HepG2 (cell line): ENCODE measurements at regions not wholly inside any gene's neighbourhood (a gene's known extent, or its start where the extent isn't known, plus 50 kb on each side); places are given as distances from the start of the nearest gene placed in this dataset.
"Not testable (repeated sequence)": the region's sequence is repeated elsewhere in the genome, so short reads cannot be mapped to it uniquely, and the experiment has no call there.

Source experiments
- CBX5 ChIP-seq: sonication (generic); formaldehyde crosslinking; IDR thresholded peaks from 2 replicates; pipeline ENCODE4 v1.4.0; 2020; ENCODE audit warnings: missing genetic modification reagents, borderline replicate concordance
- EZH2 ChIP-seq: conservative IDR thresholded peaks from 2 replicates; pipeline ENCODE4 v1.6.1; 2012; ENCODE audit warnings: mild to moderate bottlenecking, low read depth, low read length, moderate library complexity
- HCFC1 ChIP-seq: fragments of 150-350 bp; IDR thresholded peaks from 2 replicates; pipeline ENCODE4 v1.6.1; 2014; ENCODE audit warnings: low read depth, low read length
- JARID2 ChIP-seq: sonication (generic); formaldehyde crosslinking; IDR thresholded peaks from 2 replicates; pipeline ENCODE4 v1.8.1; 2023; ENCODE audit warnings: missing genetic modification reagents, inconsistent platforms; ENCODE audit not compliant: insufficient replicate concordance
- REPIN1 ChIP-seq: sonication (generic); formaldehyde crosslinking; IDR thresholded peaks from 2 replicates; pipeline ENCODE4 v1.8.0; 2022; ENCODE audit warnings: missing genetic modification reagents, low read depth, mild to moderate bottlenecking, borderline replicate concordance
- ZNF235 ChIP-seq: sonication (generic); formaldehyde crosslinking; IDR thresholded peaks from 2 replicates; pipeline ENCODE4 v1.8.1; 2023; ENCODE audit warnings: mild to moderate bottlenecking, missing genetic modification reagents, borderline replicate concordance
- ZNF816 ChIP-seq: sonication (generic); formaldehyde crosslinking; IDR thresholded peaks from 2 replicates; pipeline ENCODE4 v1.8.0; 2022; ENCODE audit warnings: missing genetic modification reagents, mild to moderate bottlenecking, borderline replicate concordance
- TF ChIP-seq, protein P1 (sequence below): sonication (generic); formaldehyde crosslinking; conservative IDR thresholded peaks from 2 replicates; pipeline ENCODE4 v1.8.1; 2023; ENCODE audit warnings: missing genetic modification reagents
- TF ChIP-seq, protein P2 (sequence below): sonication (generic); formaldehyde crosslinking; IDR thresholded peaks from 2 replicates; pipeline ENCODE4 v1.4.0; 2020; ENCODE audit warnings: low read depth, mild to moderate bottlenecking, missing genetic modification reagents
- TF ChIP-seq, protein P3 (sequence below): fragments of 450-650 bp; IDR thresholded peaks from 2 replicates; pipeline ENCODE4 v1.6.1; 2017; ENCODE audit warnings: mild to moderate bottlenecking
- TF ChIP-seq, protein P4 (sequence below): sonication (generic); formaldehyde crosslinking; IDR thresholded peaks from 2 replicates; pipeline ENCODE4 v1.5.0; 2020; ENCODE audit warnings: mild to moderate bottlenecking, missing genetic modification reagents, moderate library complexity
- TF ChIP-seq, protein P5 (sequence below): sonication (generic); formaldehyde crosslinking; IDR thresholded peaks from 2 replicates; pipeline ENCODE4 v1.5.0; 2020; ENCODE audit warnings: missing genetic modification reagents
- TF ChIP-seq, protein P6 (sequence below): IDR thresholded peaks from 2 replicates; pipeline ENCODE4 v1.4.0; 2020; ENCODE audit warnings: mild to moderate bottlenecking, missing genetic modification reagents

DNA sequence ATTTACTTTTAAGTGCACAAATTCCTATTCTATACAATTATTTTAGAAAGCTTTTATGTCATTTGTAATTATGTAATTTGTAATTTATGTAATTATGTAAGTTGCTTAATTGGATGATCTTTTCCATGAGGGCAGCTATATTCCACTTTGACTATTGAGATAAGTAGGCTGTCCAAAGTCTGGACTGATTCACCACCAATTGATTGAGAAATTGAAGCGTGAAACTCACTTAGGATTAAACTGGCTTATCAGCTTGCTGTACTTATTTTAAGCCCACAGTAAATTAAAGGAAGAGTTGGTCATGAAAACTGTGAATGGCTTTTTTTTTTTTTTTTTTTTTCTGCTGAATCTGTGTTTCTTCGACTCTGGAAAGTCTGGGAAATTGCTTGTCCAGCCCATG, 87.4 kb downstream of the UGT2B28 start:
- not testable (repeated sequence) for TF ChIP-seq ZNF235 (CRISPR knock-in tag); CBX5; JARID2 (CRISPR knock-in tag); HCFC1; REPIN1 (CRISPR knock-in tag); EZH2; ZNF816
- TF ChIP-seq, protein P1, sequence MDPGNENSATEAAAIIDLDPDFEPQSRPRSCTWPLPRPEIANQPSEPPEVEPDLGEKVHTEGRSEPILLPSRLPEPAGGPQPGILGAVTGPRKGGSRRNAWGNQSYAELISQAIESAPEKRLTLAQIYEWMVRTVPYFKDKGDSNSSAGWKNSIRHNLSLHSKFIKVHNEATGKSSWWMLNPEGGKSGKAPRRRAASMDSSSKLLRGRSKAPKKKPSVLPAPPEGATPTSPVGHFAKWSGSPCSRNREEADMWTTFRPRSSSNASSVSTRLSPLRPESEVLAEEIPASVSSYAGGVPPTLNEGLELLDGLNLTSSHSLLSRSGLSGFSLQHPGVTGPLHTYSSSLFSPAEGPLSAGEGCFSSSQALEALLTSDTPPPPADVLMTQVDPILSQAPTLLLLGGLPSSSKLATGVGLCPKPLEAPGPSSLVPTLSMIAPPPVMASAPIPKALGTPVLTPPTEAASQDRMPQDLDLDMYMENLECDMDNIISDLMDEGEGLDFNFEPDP (CRISPR knock-in tag), result not testable (repeated sequence)
- TF ChIP-seq, protein P2, sequence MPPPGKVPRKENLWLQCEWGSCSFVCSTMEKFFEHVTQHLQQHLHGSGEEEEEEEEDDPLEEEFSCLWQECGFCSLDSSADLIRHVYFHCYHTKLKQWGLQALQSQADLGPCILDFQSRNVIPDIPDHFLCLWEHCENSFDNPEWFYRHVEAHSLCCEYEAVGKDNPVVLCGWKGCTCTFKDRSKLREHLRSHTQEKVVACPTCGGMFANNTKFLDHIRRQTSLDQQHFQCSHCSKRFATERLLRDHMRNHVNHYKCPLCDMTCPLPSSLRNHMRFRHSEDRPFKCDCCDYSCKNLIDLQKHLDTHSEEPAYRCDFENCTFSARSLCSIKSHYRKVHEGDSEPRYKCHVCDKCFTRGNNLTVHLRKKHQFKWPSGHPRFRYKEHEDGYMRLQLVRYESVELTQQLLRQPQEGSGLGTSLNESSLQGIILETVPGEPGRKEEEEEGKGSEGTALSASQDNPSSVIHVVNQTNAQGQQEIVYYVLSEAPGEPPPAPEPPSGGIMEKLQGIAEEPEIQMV (CRISPR knock-in tag), result not testable (repeated sequence)
- TF ChIP-seq, protein P3, sequence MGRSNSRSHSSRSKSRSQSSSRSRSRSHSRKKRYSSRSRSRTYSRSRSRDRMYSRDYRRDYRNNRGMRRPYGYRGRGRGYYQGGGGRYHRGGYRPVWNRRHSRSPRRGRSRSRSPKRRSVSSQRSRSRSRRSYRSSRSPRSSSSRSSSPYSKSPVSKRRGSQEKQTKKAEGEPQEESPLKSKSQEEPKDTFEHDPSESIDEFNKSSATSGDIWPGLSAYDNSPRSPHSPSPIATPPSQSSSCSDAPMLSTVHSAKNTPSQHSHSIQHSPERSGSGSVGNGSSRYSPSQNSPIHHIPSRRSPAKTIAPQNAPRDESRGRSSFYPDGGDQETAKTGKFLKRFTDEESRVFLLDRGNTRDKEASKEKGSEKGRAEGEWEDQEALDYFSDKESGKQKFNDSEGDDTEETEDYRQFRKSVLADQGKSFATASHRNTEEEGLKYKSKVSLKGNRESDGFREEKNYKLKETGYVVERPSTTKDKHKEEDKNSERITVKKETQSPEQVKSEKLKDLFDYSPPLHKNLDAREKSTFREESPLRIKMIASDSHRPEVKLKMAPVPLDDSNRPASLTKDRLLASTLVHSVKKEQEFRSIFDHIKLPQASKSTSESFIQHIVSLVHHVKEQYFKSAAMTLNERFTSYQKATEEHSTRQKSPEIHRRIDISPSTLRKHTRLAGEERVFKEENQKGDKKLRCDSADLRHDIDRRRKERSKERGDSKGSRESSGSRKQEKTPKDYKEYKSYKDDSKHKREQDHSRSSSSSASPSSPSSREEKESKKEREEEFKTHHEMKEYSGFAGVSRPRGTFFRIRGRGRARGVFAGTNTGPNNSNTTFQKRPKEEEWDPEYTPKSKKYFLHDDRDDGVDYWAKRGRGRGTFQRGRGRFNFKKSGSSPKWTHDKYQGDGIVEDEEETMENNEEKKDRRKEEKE, result not testable (repeated sequence)
- TF ChIP-seq, protein P4, sequence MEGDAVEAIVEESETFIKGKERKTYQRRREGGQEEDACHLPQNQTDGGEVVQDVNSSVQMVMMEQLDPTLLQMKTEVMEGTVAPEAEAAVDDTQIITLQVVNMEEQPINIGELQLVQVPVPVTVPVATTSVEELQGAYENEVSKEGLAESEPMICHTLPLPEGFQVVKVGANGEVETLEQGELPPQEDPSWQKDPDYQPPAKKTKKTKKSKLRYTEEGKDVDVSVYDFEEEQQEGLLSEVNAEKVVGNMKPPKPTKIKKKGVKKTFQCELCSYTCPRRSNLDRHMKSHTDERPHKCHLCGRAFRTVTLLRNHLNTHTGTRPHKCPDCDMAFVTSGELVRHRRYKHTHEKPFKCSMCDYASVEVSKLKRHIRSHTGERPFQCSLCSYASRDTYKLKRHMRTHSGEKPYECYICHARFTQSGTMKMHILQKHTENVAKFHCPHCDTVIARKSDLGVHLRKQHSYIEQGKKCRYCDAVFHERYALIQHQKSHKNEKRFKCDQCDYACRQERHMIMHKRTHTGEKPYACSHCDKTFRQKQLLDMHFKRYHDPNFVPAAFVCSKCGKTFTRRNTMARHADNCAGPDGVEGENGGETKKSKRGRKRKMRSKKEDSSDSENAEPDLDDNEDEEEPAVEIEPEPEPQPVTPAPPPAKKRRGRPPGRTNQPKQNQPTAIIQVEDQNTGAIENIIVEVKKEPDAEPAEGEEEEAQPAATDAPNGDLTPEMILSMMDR (CRISPR knock-in tag), result not testable (repeated sequence)
- TF ChIP-seq, protein P5, sequence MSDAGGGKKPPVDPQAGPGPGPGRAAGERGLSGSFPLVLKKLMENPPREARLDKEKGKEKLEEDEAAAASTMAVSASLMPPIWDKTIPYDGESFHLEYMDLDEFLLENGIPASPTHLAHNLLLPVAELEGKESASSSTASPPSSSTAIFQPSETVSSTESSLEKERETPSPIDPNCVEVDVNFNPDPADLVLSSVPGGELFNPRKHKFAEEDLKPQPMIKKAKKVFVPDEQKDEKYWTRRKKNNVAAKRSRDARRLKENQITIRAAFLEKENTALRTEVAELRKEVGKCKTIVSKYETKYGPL (CRISPR knock-in tag), result not testable (repeated sequence)
- TF ChIP-seq, protein P6, sequence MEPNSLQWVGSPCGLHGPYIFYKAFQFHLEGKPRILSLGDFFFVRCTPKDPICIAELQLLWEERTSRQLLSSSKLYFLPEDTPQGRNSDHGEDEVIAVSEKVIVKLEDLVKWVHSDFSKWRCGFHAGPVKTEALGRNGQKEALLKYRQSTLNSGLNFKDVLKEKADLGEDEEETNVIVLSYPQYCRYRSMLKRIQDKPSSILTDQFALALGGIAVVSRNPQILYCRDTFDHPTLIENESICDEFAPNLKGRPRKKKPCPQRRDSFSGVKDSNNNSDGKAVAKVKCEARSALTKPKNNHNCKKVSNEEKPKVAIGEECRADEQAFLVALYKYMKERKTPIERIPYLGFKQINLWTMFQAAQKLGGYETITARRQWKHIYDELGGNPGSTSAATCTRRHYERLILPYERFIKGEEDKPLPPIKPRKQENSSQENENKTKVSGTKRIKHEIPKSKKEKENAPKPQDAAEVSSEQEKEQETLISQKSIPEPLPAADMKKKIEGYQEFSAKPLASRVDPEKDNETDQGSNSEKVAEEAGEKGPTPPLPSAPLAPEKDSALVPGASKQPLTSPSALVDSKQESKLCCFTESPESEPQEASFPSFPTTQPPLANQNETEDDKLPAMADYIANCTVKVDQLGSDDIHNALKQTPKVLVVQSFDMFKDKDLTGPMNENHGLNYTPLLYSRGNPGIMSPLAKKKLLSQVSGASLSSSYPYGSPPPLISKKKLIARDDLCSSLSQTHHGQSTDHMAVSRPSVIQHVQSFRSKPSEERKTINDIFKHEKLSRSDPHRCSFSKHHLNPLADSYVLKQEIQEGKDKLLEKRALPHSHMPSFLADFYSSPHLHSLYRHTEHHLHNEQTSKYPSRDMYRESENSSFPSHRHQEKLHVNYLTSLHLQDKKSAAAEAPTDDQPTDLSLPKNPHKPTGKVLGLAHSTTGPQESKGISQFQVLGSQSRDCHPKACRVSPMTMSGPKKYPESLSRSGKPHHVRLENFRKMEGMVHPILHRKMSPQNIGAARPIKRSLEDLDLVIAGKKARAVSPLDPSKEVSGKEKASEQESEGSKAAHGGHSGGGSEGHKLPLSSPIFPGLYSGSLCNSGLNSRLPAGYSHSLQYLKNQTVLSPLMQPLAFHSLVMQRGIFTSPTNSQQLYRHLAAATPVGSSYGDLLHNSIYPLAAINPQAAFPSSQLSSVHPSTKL, result not testable (repeated sequence)
